HG03064 (cell line): ENCODE measurements at regions not wholly inside any gene's neighbourhood (a gene's known extent, or its start where the extent isn't known, plus 50 kb on each side); places are given as distances from the start of the nearest gene placed in this dataset.

Experiments used
- ATAC-seq: cut with Tn5 transposase; IDR thresholded peaks from one replicate; pipeline ENCODE4 v1.9.1; 2021; ENCODE audit warnings: low read depth; ENCODE audit not compliant: unreplicated experiment

DNA sequence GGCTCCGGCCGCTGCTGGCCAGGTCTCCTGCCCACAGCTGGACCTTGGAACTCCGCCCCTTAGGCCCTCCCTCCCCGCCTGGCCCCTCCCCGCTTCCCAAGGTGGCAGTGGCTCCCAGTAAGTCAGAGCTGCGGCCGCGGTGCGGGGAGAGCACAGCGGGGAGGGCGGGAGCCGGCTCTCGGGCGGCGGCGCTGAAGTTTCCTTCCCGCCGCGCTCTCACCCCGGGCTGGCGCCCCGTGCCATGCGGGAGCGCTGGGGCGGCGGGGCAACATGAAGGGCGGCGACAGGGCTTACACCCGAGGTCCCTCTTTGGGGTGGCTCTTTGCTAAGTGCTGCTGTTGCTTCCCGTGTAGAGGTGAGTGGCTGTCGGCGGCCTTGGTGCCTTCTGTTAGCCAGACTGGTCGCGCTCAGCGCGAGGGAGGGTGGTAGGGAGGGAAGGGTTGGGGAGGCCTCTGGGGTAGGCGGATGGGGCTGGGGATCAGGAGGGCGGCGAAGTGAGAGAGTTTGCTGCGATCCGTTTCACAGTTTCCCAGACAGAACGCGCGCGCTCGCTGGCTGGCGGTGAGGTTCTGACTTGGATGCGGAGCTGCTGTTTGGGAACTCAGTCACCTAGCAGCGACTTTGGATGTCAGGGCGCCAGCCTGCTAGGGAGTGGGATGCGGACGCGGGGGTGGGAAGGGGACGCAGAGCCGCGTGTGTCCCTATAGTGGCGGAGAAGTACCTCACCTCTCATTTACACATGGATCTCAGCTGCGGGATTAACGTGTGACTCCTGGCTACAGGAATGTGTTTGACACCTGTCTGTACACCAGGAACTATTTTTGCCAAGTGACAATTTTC is 145.5 kb upstream of the UMPS start:
- no peak for ATAC-seq

DNA sequence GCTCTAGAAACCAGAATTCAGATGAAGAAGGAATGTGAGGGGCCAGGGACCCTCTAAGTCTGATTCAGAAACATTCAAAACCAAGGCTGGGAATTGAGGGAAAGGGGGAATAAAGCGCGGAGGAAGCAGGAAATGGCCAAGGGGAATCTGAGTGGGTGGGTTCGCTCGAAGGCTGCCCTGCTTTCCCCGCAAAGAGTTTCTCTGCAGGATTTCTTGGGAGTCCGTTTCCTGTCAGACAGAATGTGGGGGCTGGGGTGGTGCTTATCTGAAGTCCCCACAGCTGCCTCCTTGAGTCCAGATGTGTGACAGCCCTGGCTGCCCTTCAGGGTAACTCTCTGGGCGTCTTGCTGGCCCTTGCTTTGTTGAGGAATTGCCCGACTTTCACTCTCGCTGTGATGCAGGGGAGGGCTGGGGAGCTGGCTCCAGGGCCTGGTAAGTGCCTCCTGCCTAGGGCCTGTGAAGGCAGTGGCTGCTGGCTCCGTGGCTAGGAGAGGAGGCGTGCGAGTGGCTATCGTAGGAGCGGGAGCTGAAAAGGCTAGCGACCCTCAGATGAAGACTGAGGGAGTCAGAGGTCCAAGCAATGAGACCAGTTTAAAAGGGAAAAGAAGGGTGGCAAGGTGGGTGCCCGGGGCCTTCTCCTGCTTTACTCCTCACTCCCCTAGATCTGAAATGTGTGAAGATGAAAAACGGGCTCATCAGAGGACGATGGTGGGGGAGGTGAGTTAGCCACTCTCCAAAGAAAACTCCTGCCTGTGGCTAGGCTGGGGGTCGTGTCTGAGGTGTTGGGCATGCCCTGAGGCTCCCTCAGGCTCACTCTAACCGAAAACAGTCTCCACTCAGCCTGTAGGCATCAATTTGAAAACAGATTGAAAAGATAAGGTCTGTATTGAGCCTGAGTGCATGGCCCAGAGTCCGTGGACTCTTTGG is 143.9 kb upstream of the UMPS start:
- no peak for ATAC-seq

- ATAC-seq = no peak
Measured at GRCh38 chr3:124587053-124587408, 143.2 kb upstream of the UMPS start.

DNA sequence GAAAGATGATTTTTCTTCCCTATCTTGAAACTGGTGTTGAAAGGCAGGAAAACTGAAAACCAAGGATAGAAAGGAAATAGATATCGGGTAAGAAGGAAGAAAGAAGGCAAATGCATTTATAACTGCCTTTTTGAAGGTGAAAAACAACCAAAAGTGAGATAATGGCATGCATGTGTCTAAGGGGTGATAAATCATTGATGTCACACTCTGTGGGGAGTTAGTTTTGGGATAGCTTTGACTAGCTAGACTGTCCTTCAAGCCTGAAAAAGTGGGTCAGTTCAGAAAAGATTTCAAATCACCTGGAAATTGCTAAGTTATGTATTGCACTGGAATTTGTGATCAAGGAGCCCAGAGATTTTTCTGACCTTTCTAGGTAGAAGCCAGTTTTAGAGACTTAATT is 142.2 kb upstream of the UMPS start:
- ATAC-seq = no peak

DNA sequence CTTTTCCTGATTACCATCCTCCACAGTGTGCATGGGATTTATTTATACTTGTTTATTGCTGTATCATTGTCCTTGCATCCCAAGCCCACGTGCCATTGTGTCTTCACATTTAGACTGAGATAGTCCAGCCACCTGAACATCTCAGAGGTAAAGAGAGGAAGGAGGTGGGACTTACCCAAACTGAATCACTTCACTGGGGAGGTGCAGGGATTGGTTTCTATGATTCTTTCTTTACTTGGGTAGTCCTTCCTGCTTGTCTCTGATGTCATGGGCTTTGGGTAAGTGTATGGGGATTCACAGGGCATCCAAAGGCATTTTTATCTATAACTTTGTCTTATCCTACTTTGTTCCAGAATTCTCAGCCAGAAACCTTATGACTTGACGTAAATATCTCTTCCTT is 141.5 kb upstream of the UMPS start:
- no peak for ATAC-seq

DNA sequence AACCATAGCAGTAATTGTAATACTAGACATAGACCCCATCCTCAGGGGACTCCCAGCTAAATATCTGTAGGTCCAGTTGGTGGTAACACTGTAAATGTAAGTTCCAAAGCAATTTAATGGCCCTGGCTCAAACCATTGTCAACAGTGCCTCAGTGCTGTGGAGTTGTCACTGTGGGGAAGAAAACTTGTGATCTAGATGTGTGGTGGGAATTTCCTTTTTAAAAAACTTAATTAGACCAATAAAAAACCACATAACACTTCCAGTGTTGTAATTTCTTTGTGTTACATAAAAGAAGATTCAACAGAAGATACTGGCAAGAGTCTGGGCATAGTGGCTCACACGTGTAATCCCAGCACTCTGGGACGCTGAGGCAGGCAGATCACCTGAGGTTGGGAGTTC is 138.6 kb upstream of the UMPS start:
- no peak for ATAC-seq

DNA sequence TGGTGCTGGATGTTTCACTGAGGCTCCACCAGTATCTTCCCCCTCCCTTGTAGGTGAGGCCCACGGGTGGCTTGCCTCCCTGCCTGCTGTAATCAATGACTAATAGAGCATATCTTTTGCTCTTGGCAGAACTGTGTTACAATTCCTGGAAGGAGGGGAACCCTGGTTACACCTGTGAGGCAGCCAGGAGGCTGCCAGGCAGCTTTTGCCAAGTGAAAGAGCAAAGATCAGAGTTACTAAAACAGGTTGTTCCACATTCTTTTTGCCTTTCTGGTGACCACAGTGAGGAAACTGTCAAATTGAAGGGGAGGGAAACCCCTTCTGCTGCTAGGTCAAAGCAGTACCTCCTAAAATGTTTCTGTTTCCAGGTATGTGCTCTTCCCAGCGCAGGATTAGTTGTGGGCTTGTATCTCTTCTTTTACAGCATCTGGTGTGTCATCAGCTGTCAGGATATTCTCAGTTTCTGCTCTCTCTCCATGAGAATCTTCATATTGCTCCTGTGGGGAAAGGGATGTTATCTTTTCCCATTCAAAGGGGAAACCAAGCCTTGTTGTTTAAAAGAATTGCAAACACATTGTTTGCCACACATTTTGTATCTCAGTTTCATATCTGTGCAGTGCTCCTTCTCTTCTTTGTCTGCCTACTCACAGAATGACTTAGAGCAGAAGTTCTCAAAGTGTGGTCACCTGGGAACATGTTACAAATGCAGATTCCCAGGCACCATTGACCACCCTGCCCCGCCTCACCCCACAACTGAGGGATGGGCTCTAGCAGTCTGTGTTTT is 137.4 kb upstream of the UMPS start:
- no peak for ATAC-seq

GRCh38 chr3:124593442-124593829 is 136.8 kb upstream of the UMPS start:
- ATAC-seq = no peak

GRCh38 chr3:124594581-124594980 is 135.7 kb upstream of the UMPS start:
- ATAC-seq = no peak

GRCh38 chr3:124597273-124597672 is 133.0 kb upstream of the UMPS start:
- no peak for ATAC-seq

- ATAC-seq = no peak
Measured at GRCh38 chr3:124597979-124598378, 132.3 kb upstream of the UMPS start.

GRCh38 chr3:124599147-124599765 is 131.0 kb upstream of the UMPS start:
- ATAC-seq = no peak

DNA sequence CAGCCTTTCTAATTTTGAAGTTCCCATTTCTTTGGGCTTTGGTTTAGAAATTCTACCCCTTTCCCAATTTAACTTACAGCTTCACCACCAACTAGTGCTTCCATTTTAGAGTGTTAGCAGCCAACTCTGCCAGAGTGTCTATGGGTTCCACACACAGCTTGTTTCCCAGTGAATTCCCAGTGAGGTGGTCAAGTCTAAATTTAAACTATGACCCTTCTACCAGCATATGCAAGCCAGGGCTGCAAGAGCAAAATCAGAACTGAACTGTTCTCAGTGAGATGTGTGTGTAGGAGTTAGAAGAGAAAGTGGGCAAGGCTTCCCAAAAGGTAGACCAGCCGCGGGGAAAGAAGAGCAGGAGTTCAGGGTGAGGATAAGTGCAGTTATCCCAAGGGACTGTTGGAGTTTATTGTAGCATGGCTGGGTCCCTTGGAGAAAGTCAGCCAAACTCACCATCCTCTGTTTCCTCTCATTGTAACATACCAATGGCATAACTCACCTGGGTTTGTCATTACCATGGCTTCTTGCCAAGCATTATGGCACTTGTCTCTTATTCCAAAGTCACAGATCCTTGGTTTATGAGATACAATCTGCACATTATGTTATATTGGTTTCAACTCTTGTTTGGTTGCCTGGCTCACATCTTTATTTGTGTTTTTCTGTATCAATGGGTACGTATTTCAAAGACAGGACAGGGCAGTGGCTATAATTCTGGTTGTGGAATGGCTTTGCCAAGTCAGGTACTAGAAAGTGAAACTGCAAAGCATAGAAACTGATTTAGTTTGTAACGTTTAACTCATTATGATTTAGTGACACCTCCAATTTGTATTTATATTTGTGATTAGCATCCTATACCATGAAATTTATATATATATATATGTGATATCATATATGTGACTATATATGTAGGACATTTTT is 130.2 kb upstream of the UMPS start:
- ATAC-seq = no peak

- no peak for ATAC-seq
Measured at GRCh38 chr3:124600765-124601164, 129.5 kb upstream of the UMPS start.

DNA sequence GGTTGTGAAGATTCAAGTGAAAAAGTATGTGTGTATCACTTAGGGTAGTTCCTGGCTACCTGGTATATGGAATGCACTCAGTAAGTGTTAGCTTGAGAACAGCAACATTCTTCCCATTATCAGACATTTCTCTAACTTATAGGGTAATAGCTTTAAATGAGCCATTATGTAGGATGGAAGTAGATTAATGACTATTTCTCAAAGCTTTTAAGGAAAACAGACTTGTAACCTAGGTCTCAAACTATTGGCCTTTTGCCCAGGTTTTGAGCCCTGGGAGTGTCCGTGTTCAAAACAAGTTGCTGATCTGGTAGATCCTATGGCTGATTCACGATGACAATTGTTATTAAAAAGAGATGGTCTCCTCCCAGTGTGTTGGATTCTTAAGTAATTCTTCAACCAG is 129.1 kb upstream of the UMPS start:
- ATAC-seq = no peak

- no peak for ATAC-seq
Measured at GRCh38 chr3:124602980-124603627, 127.1 kb upstream of the UMPS start.

DNA sequence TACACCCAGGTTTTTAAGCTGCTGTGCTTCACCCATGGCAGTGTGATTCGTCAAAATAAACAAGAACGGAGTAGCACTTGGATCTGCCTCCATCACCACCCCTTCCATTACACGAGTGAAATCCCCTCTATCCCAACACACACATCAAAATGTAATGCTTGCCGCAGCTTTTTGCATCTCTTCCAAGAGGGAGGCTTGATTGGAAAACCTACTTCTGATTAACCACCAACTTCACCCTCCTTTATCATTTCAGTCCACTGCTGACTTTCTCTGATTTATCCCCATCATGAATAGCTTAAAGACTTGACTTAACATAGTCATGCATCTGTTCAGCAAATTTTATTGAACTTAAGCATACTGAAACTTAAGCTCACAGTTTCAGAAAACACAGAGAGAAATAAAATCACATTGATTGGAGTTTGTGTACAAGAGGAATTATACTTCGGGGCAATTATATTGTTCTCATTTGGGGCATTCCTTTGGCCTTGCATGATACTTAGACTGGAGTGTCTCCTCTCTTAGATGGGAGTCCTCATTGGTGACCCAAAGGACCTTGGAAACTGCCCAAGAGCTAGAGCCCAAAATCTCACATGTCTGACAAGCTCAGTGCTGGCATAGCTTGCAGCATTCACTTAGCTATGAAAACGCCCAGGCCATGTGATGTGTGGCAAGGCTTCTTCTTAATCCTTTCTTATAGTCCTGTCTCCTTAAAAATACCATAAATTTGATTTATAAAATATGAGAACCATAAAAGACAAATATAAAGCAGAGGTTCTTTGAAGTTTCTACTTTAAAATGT is 124.3 kb upstream of the UMPS start:
- ATAC-seq = no peak

DNA sequence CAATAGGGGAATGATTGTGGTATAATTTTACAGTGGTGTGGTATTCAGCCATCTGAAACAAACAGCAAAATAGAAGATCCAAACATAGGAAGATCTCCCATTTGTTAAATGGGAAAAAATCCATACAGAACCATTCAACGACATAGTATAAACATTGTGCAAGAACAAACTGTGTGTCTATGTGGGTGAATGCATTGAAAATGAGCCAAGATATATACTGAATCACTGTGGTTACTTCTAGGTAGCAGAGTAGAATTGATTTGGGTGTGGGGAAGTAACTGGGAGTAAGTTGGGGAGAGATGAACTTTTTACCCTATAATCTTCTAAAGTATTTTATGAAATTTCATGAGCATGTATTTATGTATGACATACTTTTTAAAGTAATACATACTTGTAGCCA is 123.1 kb upstream of the UMPS start:
- no peak for ATAC-seq
